ENCODE measurements at regions not wholly inside any gene's neighbourhood (a gene's known extent, or its start where the extent isn't known, plus 50 kb on each side); places are given as distances from the start of the nearest gene placed in this dataset.

- DNase-seq = no peak
- Histone ChIP-seq H3K27me3 (no peaks in the 10 kb centered on the region), H3K4me1 (peaks cover 0 to 6% of the 10 kb centered on the region in 2 donors), H3K9me3 (no peaks in the 10 kb centered on the region), H3K27ac (no peak overlapping the region), H3K36me3 (no peaks in the 10 kb centered on the region), H3K4me3 (no peak overlapping the region)
- intact Hi-C loops (cut with DNase I; ENCODE audit: low total_unique reads) = no loop called here
- TF ChIP-seq POLR2A (IDR thresholded peaks at IDR 0.05) = no peak
- no peak for TF ChIP-seq CTCF (IDR thresholded peaks at IDR 0.05)
These were observed 1017.5 kb downstream of the XPNPEP1 start for GRCh38 chr10:108905821-108906220.

GRCh38 chr10:108905171-108905570, 1018.1 kb downstream of the XPNPEP1 start:
- TF ChIP-seq POLR2A (IDR thresholded peaks at IDR 0.05) (no peak), CTCF (IDR thresholded peaks at IDR 0.05) (no peak)
- no peaks in the 10 kb centered on the region for H3K27me3 ChIP-seq
- H3K4me1 ChIP-seq = peaks cover 0 to 6% of the 10 kb centered on the region in 2 donors
- H3K36me3 ChIP-seq = no peaks in the 10 kb centered on the region
- intact Hi-C loops (cut with DNase I; ENCODE audit: low total_unique reads) = no loop called here
- peak overlapping the region in 1 of 2 donors; percentile 14 for H3K27ac ChIP-seq
- no peaks in the 10 kb centered on the region for H3K9me3 ChIP-seq
- DNase-seq = no peak
- H3K4me3 ChIP-seq = no peak overlapping the region

- intact Hi-C loops (cut with DNase I; ENCODE audit: low total_unique reads) = no loop called here
- Histone ChIP-seq H3K4me1 (peaks cover 0 to 2% of the 10 kb centered on the region in 2 donors), H3K9me3 (no peaks in the 10 kb centered on the region), H3K36me3 (no peaks in the 10 kb centered on the region), H3K27ac (no peak overlapping the region), H3K27me3 (no peaks in the 10 kb centered on the region), H3K4me3 (no peak overlapping the region)
- DNase-seq = no peak
- no peak for TF ChIP-seq CTCF (IDR thresholded peaks at IDR 0.05)
- no peak for TF ChIP-seq POLR2A (IDR thresholded peaks at IDR 0.05)
These were observed 1019.0 kb downstream of the XPNPEP1 start for GRCh38 chr10:108904163-108904838.

GRCh38 chr10:108902619-108903285, 1020.6 kb downstream of the XPNPEP1 start:
- Histone ChIP-seq H3K9me3 (no peaks in the 10 kb centered on the region), H3K4me3 (no peak overlapping the region), H3K27me3 (no peaks in the 10 kb centered on the region), H3K36me3 (no peaks in the 10 kb centered on the region), H3K4me1 (no peaks in the 10 kb centered on the region), H3K27ac (peak overlapping the region in 1 of 2 donors; percentile 40)
- intact Hi-C loops (cut with DNase I; ENCODE audit: low total_unique reads) = no loop called here
- TF ChIP-seq CTCF (IDR thresholded peaks at IDR 0.05) = no peak
- no peak for TF ChIP-seq POLR2A (IDR thresholded peaks at IDR 0.05)
- no peak for DNase-seq

All from uterus (tissue), 3 donors.